ENCODE measurements at regions not wholly inside any gene's neighbourhood (a gene's known extent, or its start where the extent isn't known, plus 50 kb on each side); places are given as distances from the start of the nearest gene placed in this dataset.
A peak's percentile ranks its signal among the peaks of the same experiment; 100 is the strongest.

- DNase-seq (no peak), ATAC-seq (no peak)
- 78 to 94% methylated on average over 2 of the region's 2 CpGs for WGBS, 2 donors
- Histone ChIP-seq H3K4me3 (no peak overlapping the region), H3K9me3 (no peaks in the 10 kb centered on the region), H3K4me1 (peaks cover 23% of the 10 kb centered on the region), H3K36me3 (replicated peaks in 1 of 2; ENCODE audit: insufficient read depth in 1 of 2, low read depth in 2 of 2) (no peaks in the 10 kb centered on the region), H3K27me3 (no peaks in the 10 kb centered on the region), H3K27ac (peak overlapping the region in 2 of 4 donors; percentile 65 to 79)
- intact Hi-C loops (cut with DNase I): no loop called here
- TF ChIP-seq CTCF (IDR thresholded peaks at IDR 0.05) (no peak), POLR2A (IDR thresholded peaks at IDR 0.05) (no peak)
These were observed 275.9 kb upstream of the HS6ST1 start for GRCh38 chr2:128594651-128594910.

- H3K27me3 ChIP-seq: no peaks in the 10 kb centered on the region
- no peak overlapping the region for H3K4me3 ChIP-seq
- TF ChIP-seq POLR2A (IDR thresholded peaks at IDR 0.05): no peak
- TF ChIP-seq CTCF (IDR thresholded peaks at IDR 0.05): peak in 1 of 7 experiments; percentile 16
- ATAC-seq: peak; percentile 66
- peak overlapping the region in 2 of 4 donors; percentile 65 to 79 for H3K27ac ChIP-seq
- WGBS, 2 donors: 61 to 64% methylated on average over 9 to 13 of the region's 13 CpGs
- DNase-seq: peak in 2 of 4 donors; percentile 45 to 48
- peaks cover 23% of the 10 kb centered on the region for H3K4me1 ChIP-seq
- no peaks in the 10 kb centered on the region for H3K36me3 ChIP-seq (replicated peaks in 1 of 2; ENCODE audit: insufficient read depth in 1 of 2, low read depth in 2 of 2)
- no peaks in the 10 kb centered on the region for H3K9me3 ChIP-seq
- intact Hi-C loops (cut with DNase I): no loop called here
These were observed 276.4 kb upstream of the HS6ST1 start for GRCh38 chr2:128594953-128595677.

DNA sequence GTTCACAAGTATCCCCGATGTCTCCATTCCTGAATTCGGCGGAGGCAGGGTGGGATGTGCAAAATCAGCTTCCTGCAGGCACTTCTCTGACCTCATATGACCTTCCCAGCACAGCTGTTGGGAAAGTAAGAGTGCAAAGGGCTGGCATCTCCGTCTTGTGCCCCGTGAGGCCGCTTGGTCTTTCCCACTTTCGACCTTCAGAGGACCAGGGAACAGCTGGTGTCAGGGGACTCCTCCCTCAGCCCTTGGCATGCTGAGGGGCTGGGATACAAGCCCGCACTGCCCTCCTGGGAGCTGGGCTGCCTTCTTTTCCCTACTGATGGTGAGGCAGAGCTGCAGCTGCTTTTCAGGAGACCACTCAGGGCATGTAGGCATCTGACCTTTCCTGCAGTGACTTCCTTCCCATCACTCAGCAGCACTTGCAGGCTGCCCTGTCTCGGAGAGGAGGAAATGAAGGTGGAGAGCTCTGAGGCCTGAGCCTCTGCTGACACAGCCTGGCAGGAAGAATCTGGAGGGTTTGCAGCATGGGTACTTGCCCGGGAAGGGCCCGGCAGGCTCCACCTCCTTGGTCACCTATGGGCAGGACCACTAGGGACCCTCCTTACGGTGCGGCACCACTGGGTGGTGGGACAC is 277.2 kb upstream of the HS6ST1 start:
- no peak overlapping the region for H3K4me3 ChIP-seq
- ATAC-seq (no peak), DNase-seq (no peak)
- H3K4me1 ChIP-seq: peaks cover 23% of the 10 kb centered on the region
- intact Hi-C loops (cut with DNase I): no loop called here
- no peaks in the 10 kb centered on the region for H3K27me3 ChIP-seq
- TF ChIP-seq CTCF (IDR thresholded peaks at IDR 0.05) (no peak), POLR2A (IDR thresholded peaks at IDR 0.05) (no peak)
- H3K27ac ChIP-seq: no peak overlapping the region
- H3K9me3 ChIP-seq: no peaks in the 10 kb centered on the region
- WGBS, 2 donors: 75 to 83% methylated on average over 4 to 13 of the region's 13 CpGs
- H3K36me3 ChIP-seq (replicated peaks in 1 of 2; ENCODE audit: insufficient read depth in 1 of 2, low read depth in 2 of 2): no peaks in the 10 kb centered on the region

DNA sequence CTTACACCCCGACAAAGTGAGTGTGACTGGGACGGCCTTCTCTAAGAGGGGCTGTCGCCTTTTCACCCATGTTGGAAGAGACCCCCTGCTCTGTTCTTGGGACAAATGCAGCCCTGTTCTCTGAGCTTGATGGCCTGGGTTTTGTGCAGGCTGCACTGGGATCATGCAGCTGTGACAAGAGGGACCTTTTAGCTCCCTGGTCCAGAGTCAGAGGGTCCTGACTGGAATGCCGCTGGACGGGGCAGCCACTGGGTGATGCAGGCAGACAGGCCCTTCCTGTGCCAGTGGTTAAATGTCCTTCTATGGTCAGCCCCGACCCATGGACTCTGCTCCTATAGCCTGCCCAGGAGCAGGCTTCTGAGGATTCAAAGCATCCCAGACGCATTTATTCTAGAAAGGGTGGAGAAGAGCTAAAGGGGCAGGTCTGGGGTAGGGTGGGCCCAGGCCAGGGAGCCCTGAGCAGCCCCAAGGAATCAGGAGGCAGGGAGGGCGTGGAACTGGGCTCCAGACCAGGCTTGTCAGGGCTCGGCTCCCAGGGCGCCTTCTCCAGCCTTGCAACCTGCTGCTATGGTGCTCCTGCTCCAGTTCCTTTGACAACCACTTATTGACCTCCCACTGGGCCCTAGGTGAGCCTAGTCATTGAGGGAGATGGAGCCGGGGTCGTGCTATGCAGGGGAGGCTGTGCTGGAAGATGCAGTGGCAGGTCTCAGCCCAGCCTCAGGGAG is 277.9 kb upstream of the HS6ST1 start:
- H3K4me1 ChIP-seq: peaks cover 23% of the 10 kb centered on the region
- ATAC-seq: no peak
- intact Hi-C loops (cut with DNase I): no loop called here
- H3K27ac ChIP-seq: no peak overlapping the region
- no peaks in the 10 kb centered on the region for H3K9me3 ChIP-seq
- 80 to 88% methylated on average over 2 to 12 of the region's 12 CpGs for WGBS, 2 donors
- no peak for DNase-seq
- no peak overlapping the region for H3K4me3 ChIP-seq
- H3K36me3 ChIP-seq (replicated peaks in 1 of 2; ENCODE audit: insufficient read depth in 1 of 2, low read depth in 2 of 2): no peaks in the 10 kb centered on the region
- TF ChIP-seq CTCF (IDR thresholded peaks at IDR 0.05) (no peak), POLR2A (IDR thresholded peaks at IDR 0.05) (no peak)
- H3K27me3 ChIP-seq: no peaks in the 10 kb centered on the region
